Lower lobe of right lung (tissue), 2 donors: ENCODE measurements at regions not wholly inside any gene's neighbourhood (a gene's known extent, or its start where the extent isn't known, plus 50 kb on each side); places are given as distances from the start of the nearest gene placed in this dataset.

Experiments used
- ATAC-seq, 2 donors: fragments of 200-7000 bp; cut with Tn5 transposase; one replicate each; pipeline ENCODE4 v1.9.1; 2020 to 2022; ENCODE audit warnings: mild to moderate bottlenecking in 2 of 2, moderate library complexity in 2 of 2
- DNase-seq: peaks from one replicate; pipeline ENCODE4 v3.0.0-alpha.2; 2020
- H3K27ac ChIP-seq: fragments of 200-600 bp; one replicate; pipeline ENCODE4 v1.8.0; 2022
- H3K27me3 ChIP-seq: fragments of 200-600 bp; one replicate; pipeline ENCODE4 v1.8.0; 2022; ENCODE audit warnings: low read depth
- H3K36me3 ChIP-seq: fragments of 200-600 bp; one replicate; pipeline ENCODE4 v1.8.0; 2022; ENCODE audit warnings: mild to moderate bottlenecking
- H3K4me1 ChIP-seq: fragments of 200-600 bp; one replicate; pipeline ENCODE4 v1.8.0; 2022
- H3K4me3 ChIP-seq: fragments of 200-600 bp; one replicate; pipeline ENCODE4 v1.8.0; 2022; ENCODE audit warnings: mild to moderate bottlenecking
- H3K9me3 ChIP-seq: fragments of 200-600 bp; one replicate; pipeline ENCODE4 v1.8.0; 2022
- intact Hi-C: fragments of 100-400 bp; cut with DNase I; formaldehyde crosslinking; loops from one replicate; pipeline ENCODE4 v1.11.0; 2022
- TF ChIP-seq, protein P1 (sequence below): fragments of 200-600 bp; IDR thresholded peaks from one replicate; pipeline ENCODE4 v1.8.0; 2022; ENCODE audit warnings: antibody characterized with exemption, mild to moderate bottlenecking
- donor health status: DM: no; HTN: yes; CAD: no; lungs with severe emphysema.

DNA sequence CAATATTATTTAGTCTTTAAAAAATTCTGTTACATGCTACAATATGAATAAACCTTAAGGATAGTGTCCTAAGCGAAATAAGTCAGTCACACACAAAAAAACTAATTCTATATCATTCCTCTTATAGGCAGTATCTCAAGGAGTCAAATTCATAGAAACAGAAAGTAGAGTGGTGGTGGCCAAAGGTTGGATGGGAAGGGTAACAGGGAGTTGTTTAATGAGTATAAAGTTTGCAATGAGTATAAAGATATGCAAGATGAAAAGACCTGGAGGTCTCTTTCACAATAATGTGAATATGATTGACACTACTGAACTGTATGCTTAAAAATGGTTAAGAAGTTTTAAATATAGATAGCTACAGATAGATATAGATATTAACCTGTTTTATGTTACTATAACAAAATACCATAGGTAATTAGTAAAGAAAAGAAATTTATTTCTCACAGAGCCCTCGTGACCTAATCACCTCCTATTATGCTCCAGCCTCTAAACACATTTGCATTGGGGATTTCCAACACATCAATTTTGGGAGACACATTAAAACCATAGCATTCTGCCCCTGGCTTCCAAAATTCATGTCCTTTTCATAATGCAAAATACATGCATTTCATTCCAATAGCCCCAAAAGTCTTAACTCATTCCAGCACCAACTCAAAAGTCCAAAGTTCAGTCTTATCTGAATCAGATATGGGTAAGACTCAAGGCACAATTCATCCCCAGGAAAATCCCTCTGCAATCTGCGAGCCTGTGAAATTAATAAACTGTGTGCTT is 93.6 kb downstream of the ATPSCKMT start:
- H3K4me3 ChIP-seq, result no peak overlapping the region
- DNase-seq, result no peak
- no peaks in the 10 kb centered on the region for H3K4me1 ChIP-seq
- ATAC-seq, result no peak
- H3K36me3 ChIP-seq, result no peaks in the 10 kb centered on the region
- no peaks in the 10 kb centered on the region for H3K27me3 ChIP-seq
- TF ChIP-seq, protein P1, sequence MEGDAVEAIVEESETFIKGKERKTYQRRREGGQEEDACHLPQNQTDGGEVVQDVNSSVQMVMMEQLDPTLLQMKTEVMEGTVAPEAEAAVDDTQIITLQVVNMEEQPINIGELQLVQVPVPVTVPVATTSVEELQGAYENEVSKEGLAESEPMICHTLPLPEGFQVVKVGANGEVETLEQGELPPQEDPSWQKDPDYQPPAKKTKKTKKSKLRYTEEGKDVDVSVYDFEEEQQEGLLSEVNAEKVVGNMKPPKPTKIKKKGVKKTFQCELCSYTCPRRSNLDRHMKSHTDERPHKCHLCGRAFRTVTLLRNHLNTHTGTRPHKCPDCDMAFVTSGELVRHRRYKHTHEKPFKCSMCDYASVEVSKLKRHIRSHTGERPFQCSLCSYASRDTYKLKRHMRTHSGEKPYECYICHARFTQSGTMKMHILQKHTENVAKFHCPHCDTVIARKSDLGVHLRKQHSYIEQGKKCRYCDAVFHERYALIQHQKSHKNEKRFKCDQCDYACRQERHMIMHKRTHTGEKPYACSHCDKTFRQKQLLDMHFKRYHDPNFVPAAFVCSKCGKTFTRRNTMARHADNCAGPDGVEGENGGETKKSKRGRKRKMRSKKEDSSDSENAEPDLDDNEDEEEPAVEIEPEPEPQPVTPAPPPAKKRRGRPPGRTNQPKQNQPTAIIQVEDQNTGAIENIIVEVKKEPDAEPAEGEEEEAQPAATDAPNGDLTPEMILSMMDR, result no peak
- H3K9me3 ChIP-seq, result no peaks in the 10 kb centered on the region
- intact Hi-C loops, result no loop called here
- no peak overlapping the region for H3K27ac ChIP-seq

DNA sequence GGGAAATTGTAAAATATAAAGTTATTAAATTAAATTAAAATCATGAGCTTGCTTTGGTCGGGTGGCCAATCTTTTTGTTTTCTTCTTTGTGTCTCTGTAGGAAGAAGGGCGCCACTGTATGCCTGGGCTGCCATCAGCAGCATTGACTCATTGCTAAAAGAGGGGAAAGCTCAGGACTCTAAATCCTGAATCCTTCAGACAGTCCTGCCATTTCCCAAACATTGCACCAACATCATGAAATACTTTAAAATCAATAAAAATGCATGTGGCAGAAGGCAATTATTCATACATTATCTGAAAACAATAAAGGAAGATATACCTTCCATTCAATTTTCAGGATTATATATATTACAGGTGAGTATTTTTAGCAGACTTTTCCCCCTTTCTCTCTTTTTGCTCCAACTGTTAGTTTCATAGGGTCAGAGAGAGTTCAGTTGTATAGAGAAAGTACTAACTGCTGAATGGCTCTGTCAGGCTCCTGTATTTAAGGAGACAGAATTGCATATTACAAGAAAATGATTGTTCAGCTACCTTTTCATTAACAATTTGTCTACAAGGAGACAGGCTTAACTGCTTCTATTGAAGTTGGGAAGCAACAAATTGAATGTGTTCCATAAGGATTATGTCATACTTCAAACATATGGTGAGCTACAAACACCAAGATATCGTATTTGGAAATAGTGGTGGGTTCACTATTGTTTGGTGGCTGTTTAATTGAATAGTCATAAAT is 95.7 kb downstream of the ATPSCKMT start:
- no peak overlapping the region for H3K27ac ChIP-seq
- H3K36me3 ChIP-seq, result no peaks in the 10 kb centered on the region
- H3K4me1 ChIP-seq, result no peaks in the 10 kb centered on the region
- no peak for ATAC-seq
- no peak overlapping the region for H3K4me3 ChIP-seq
- H3K9me3 ChIP-seq, result no peaks in the 10 kb centered on the region
- TF ChIP-seq, protein P1, result no peak
- intact Hi-C loops, result no loop called here
- DNase-seq, result no peak
- no peaks in the 10 kb centered on the region for H3K27me3 ChIP-seq

DNA sequence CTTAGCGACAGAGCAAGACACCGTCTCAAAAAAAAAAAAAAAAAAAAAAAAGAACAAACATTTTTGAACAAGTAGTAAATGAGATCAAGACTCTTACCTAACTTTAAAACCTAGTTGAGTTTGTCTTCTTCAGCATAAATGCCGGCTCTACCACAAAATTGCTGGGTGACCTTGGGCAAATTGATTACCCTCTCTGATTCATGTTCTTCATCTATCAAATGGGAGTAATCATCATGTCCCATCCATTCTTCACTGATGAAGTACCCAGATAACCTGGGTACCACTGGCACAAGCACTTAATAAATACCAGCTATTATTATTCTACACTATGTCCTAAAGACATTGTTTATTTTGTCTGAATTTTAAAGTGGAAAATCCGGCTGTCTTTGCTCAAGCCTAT is 96.3 kb downstream of the ATPSCKMT start:
- no peak for DNase-seq
- no peak for ATAC-seq
- Histone ChIP-seq H3K4me3 (no peak overlapping the region), H3K27me3 (no peaks in the 10 kb centered on the region), H3K27ac (no peak overlapping the region), H3K4me1 (no peaks in the 10 kb centered on the region), H3K9me3 (no peaks in the 10 kb centered on the region), H3K36me3 (no peaks in the 10 kb centered on the region)
- TF ChIP-seq, protein P1, result no peak
- intact Hi-C loops, result no loop called here

DNA sequence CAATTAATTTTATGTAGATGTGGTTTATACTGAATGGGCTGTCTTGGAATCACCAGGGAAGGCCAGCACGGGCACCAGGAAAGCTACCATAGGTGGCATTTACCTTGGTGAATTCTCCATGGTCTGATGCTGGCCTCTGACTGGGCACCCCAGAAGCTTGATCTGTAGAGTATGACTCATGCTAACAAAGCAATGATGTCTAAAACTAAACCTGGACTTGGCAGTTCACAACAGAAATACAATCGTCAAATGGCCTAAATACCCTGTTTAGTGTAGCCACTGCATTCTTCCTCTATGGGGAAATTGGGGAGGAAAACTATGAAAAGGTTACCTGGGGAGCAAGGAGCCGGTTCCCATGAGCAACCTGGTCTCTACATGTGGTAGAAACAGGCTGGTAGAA is 98.0 kb downstream of the ATPSCKMT start:
- Histone ChIP-seq H3K27ac (no peak overlapping the region), H3K4me3 (no peak overlapping the region), H3K27me3 (peaks cover 4% of the 10 kb centered on the region), H3K9me3 (no peaks in the 10 kb centered on the region), H3K36me3 (no peaks in the 10 kb centered on the region), H3K4me1 (no peaks in the 10 kb centered on the region)
- no peak for ATAC-seq
- no peak for DNase-seq
- intact Hi-C loops, result no loop called here
- TF ChIP-seq, protein P1, result no peak

DNA sequence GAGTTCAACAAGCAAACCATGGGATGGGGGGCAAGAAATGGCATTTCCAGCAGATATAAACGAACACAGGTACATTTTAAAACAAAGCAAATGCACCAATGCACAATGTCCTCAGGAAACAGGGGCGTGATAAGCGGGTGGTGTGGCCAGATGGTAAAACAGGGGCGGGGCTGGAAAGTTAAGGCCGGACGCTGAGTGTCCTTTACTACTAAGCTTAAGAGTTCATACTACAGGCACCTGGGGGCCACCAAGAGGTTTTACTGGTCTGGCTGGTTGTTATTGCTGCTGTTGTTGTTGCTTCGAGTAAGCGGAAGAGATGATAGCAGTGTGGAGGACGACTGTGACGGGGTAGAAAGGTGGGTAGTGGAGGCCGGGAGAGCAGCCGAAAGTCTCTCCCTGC is 99.8 kb downstream of the ATPSCKMT start:
- Histone ChIP-seq H3K36me3 (no peaks in the 10 kb centered on the region), H3K27ac (no peak overlapping the region), H3K4me3 (no peak overlapping the region), H3K27me3 (peaks cover 4% of the 10 kb centered on the region), H3K9me3 (no peaks in the 10 kb centered on the region), H3K4me1 (no peaks in the 10 kb centered on the region)
- no peak for DNase-seq
- ATAC-seq, result no peak
- intact Hi-C loops, result no loop called here
- TF ChIP-seq, protein P1, result no peak
